B cell (primary cell): ENCODE measurements at regions not wholly inside any gene's neighbourhood (a gene's known extent, or its start where the extent isn't known, plus 50 kb on each side); places are given as distances from the start of the nearest gene placed in this dataset.

Experiments used
- ATAC-seq: fragments of 200-7000 bp; cut with Tn5 transposase; one replicate; pipeline ENCODE4 v1.10.0; 2021; ENCODE audit warnings: low read depth, mild to moderate bottlenecking, moderate number of reproducible peaks, moderate library complexity
- CTCF ChIA-PET: fragments of 350-600 bp; sonication (Branson Sonifier 250); formaldehyde crosslinking; loops from one replicate; lab custom pipeline; 2021; ENCODE audit warnings: antibody characterized with exemption, inconsistent platforms; lab: Charles Lee
- POLR2A ChIA-PET: fragments of 350-600 bp; sonication (Branson Sonifier 250); formaldehyde crosslinking; loops from one replicate; lab custom pipeline; 2021; ENCODE audit warnings: antibody characterized with exemption; lab: Charles Lee
- DNase-seq: peaks from one replicate; pipeline ENCODE4 v3.0.0; 2013
- H2AFZ ChIP-seq: 2 replicates; pipeline ENCODE4 v1.6.1; 2012; ENCODE audit warnings: mild to moderate bottlenecking, low read depth, low read length; ENCODE audit not compliant: insufficient read depth, poor library complexity, severe bottlenecking
- H3K27ac ChIP-seq, 2 donors: 1 replicate in 1 of 2; 2 replicates in 1 of 2; pipeline ENCODE4 v1.5.1; 2012 to 2013; ENCODE audit warnings: low read length in 2 of 2, mild to moderate bottlenecking in 2 of 2, moderate library complexity in 1 of 2
- H3K27me3 ChIP-seq, 4 experiments: fragments of 200-600 bp in 1 of 4; sonication (generic) in 1 of 4; replicated peaks in 1 of 4; 1 replicate in 2 of 4; 2 replicates in 2 of 4; pipeline versions ENCODE4 v1.6.1 to v1.7.0; 2013 to 2016; ENCODE audit warnings: low read length in 3 of 4, mild to moderate bottlenecking in 2 of 4, mixed read lengths in 1 of 4, moderate library complexity in 1 of 4; ENCODE audit not compliant: insufficient read depth in 4 of 4, control insufficient read depth in 3 of 4; ENCODE audit errors: control extremely low read depth in 1 of 4
- H3K36me3 ChIP-seq, 2 experiments: replicated peaks in 1 of 2; 1 replicate in 1 of 2; 2 replicates in 1 of 2; pipeline versions ENCODE4 v1.6.1 to v1.7.1; 2013; ENCODE audit warnings: low read length in 1 of 2; ENCODE audit not compliant: insufficient read depth in 2 of 2, control insufficient read depth in 1 of 2; ENCODE audit errors: control extremely low read depth in 1 of 2, extremely low read depth in 1 of 2
- H3K4me1 ChIP-seq, 2 donors: fragments of 200-600 bp in 1 of 2; sonication (generic) in 1 of 2; 1 replicate in 1 of 2; 2 replicates in 1 of 2; pipeline versions ENCODE4 v1.5.1 to v1.6.1; 2013 to 2017; ENCODE audit warnings: low read length in 2 of 2; ENCODE audit not compliant: control insufficient read depth in 2 of 2, insufficient read depth in 2 of 2
- H3K4me2 ChIP-seq: replicated peaks from 2 replicates; pipeline ENCODE3; 2012; ENCODE audit warnings: mild to moderate bottlenecking, low read depth, low read length; ENCODE audit not compliant: poor library complexity, severe bottlenecking
- H3K4me3 ChIP-seq, 5 experiments: fragments of 200-600 bp in 1 of 5; sonication (generic) in 1 of 5; 1 replicate in 3 of 5; 2 replicates in 2 of 5; pipeline versions ENCODE4 v1.5.1 to v1.7.0; 2011 to 2016; ENCODE audit warnings: low read length in 4 of 5, mild to moderate bottlenecking in 4 of 5, low read depth in 2 of 5, control low read depth in 1 of 5, moderate library complexity in 1 of 5; ENCODE audit not compliant: insufficient read depth in 1 of 5; ENCODE audit errors: control extremely low read depth in 1 of 5, extremely low read depth in 1 of 5
- H3K79me2 ChIP-seq: fragments of 200-600 bp; sonication (generic); one replicate; pipeline ENCODE4 v1.6.0; 2016; ENCODE audit warnings: low read length; ENCODE audit not compliant: control insufficient read depth, insufficient read depth
- H3K9ac ChIP-seq: fragments of 200-600 bp; sonication (generic); 2 replicates; pipeline ENCODE4 v1.6.1; 2017; ENCODE audit warnings: mild to moderate bottlenecking, low read length, moderate library complexity
- H3K9me3 ChIP-seq, 3 donors: one replicate each; pipeline versions ENCODE4 v1.6.1 to v1.7.1; 2013; ENCODE audit warnings: low read length in 2 of 3; ENCODE audit not compliant: control insufficient read depth in 2 of 3, insufficient read depth in 1 of 3; ENCODE audit errors: control extremely low read depth in 1 of 3
- H4K20me1 ChIP-seq: 2 replicates; pipeline ENCODE4 v1.6.0; 2012; ENCODE audit warnings: mild to moderate bottlenecking, low read length; ENCODE audit not compliant: insufficient read depth, control insufficient read depth, poor library complexity, severe bottlenecking
- H3K27ac Mint-ChIP-seq: one replicate; pipeline ENCODE4 v1.8.0; 2021; ENCODE audit warnings: mixed read lengths
- H3K27me3 Mint-ChIP-seq: one replicate; pipeline ENCODE4 v1.8.0; 2021; ENCODE audit warnings: mixed read lengths
- H3K4me1 Mint-ChIP-seq: one replicate; pipeline ENCODE4 v1.8.0; 2021; ENCODE audit warnings: mixed read lengths
- H3K4me3 Mint-ChIP-seq: one replicate; pipeline ENCODE4 v1.8.0; 2021; ENCODE audit warnings: mixed read lengths
- H3K9me3 Mint-ChIP-seq: one replicate; pipeline ENCODE4 v1.8.0; 2022; ENCODE audit warnings: mixed read lengths; ENCODE audit not compliant: insufficient read depth
- CTCF ChIP-seq: fragments of 200-600 bp; IDR thresholded peaks from one replicate; pipeline ENCODE4 v1.8.0; 2022; ENCODE audit warnings: antibody characterized with exemption, mild to moderate bottlenecking
- EZH2 ChIP-seq: IDR thresholded peaks from 2 replicates; pipeline ENCODE4 v1.6.1; 2012; ENCODE audit warnings: borderline replicate concordance, low read depth, mild to moderate bottlenecking, moderate library complexity, low read length; ENCODE audit not compliant: insufficient read depth, poor library complexity, severe bottlenecking
- WGBS: methylation state at CpG from one replicate; pipeline ENCODE4 v1.1.5; 2013; ENCODE audit warnings: missing lambda C conversion rate; ENCODE audit not compliant: insufficient coverage; 5-methylcytosine and 5-hydroxymethylcytosine counted together
- intact Hi-C: fragments of 100-400 bp; cut with micrococcal nuclease; formaldehyde crosslinking; loops from one replicate; pipeline ENCODE4 v1.10.0; 2022

DNA sequence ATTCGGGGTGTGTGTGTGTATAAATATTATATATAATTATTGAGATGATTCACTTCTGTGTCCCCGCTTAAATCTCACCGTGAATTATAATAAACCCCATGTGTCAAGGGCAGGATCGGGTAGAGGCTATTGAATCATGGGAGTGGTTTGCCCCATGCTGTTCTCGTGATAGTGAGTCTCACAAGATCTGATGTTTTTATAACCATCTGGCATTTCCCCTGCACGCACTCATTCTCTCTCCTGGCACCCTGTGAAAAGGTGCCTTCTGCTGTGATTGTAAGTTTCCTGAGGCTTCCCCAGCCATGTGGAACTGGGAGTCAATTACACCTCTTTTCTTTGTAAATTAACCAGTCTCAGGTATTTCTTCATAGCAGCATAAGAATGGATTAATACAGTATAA, 851.4 kb upstream of the AGA start:
- Mint-ChIP-seq H3K9me3 (peaks cover 2% of the 10 kb centered on the region), H3K4me1 (no peaks in the 10 kb centered on the region), H3K4me3 (no peak overlapping the region), H3K27ac (no peak overlapping the region), H3K27me3 (no peaks in the 10 kb centered on the region)
- Histone ChIP-seq H3K27me3 (no peaks in the 10 kb centered on the region), H2AFZ (no peak overlapping the region), H3K4me1 (no peaks in the 10 kb centered on the region), H3K27ac (no peak overlapping the region), H3K4me2 (no peak overlapping the region), H3K79me2 (no peaks in the 10 kb centered on the region), H3K9me3 (no peaks in the 10 kb centered on the region), H3K4me3 (no peak overlapping the region), H4K20me1 (no peaks in the 10 kb centered on the region), H3K9ac (no peak overlapping the region), H3K36me3 (no peaks in the 10 kb centered on the region)
- POLR2A ChIA-PET, result no interaction called here
- DNase-seq (no peak), ATAC-seq (no peak)
- TF ChIP-seq EZH2 (no peak), CTCF (no peak)
- intact Hi-C loops, result no loop called here
- CTCF ChIA-PET, result no interaction called here
- WGBS, result 100% methylated on average over 1 of the region's 6 CpGs

GRCh38 chr4:178296669-178297068, 854.4 kb upstream of the AGA start:
- Histone ChIP-seq H3K36me3 (no peaks in the 10 kb centered on the region), H3K4me2 (no peak overlapping the region), H3K27me3 (no peaks in the 10 kb centered on the region), H3K9me3 (no peaks in the 10 kb centered on the region), H3K79me2 (no peaks in the 10 kb centered on the region), H3K9ac (no peak overlapping the region), H4K20me1 (no peaks in the 10 kb centered on the region), H2AFZ (no peak overlapping the region), H3K4me1 (no peaks in the 10 kb centered on the region), H3K27ac (no peak overlapping the region), H3K4me3 (no peak overlapping the region)
- intact Hi-C loops, result no loop called here
- no peak for DNase-seq
- ChIA-PET CTCF (no interaction called here), POLR2A (no interaction called here)
- WGBS, result no CpG with 5 or more reads among the region's 1 CpG
- Mint-ChIP-seq H3K9me3 (no peaks in the 10 kb centered on the region), H3K27me3 (no peaks in the 10 kb centered on the region), H3K4me3 (no peak overlapping the region), H3K4me1 (no peaks in the 10 kb centered on the region), H3K27ac (no peak overlapping the region)
- no peak for TF ChIP-seq EZH2
- TF ChIP-seq CTCF, result no peak
- ATAC-seq, result no peak
